Ishikawa (cell line): ENCODE measurements at regions not wholly inside any gene's neighbourhood (a gene's known extent, or its start where the extent isn't known, plus 50 kb on each side); places are given as distances from the start of the nearest gene placed in this dataset.

Source experiments
- CEBPB ChIP-seq: IDR thresholded peaks from 2 replicates; pipeline ENCODE4 v1.6.1; 2012
- CREB1 ChIP-seq: IDR thresholded peaks from 2 replicates; pipeline ENCODE4 v1.6.1; 2012; ENCODE audit warnings: low read depth
- EP300 ChIP-seq: IDR thresholded peaks from 2 replicates; pipeline ENCODE4 v1.6.1; 2012; ENCODE audit warnings: borderline replicate concordance
- FOXM1 ChIP-seq: IDR thresholded peaks from 2 replicates; pipeline ENCODE4 v1.6.1; 2012; ENCODE audit warnings: low read depth, borderline replicate concordance
- NFIC ChIP-seq: IDR thresholded peaks from 2 replicates; pipeline ENCODE4 v1.6.1; 2012
- RAD21 ChIP-seq: IDR thresholded peaks from 2 replicates; pipeline ENCODE4 v1.6.1; 2012; ENCODE audit warnings: low read depth
- TAF1 ChIP-seq: IDR thresholded peaks from 2 replicates; pipeline ENCODE4 v1.6.1; 2012; ENCODE audit warnings: low read depth, mild to moderate bottlenecking
- YY1 ChIP-seq: IDR thresholded peaks from 2 replicates; pipeline ENCODE4 v1.6.1; 2012; ENCODE audit warnings: low read depth
- ZBTB7A ChIP-seq: IDR thresholded peaks from 2 replicates; pipeline ENCODE4 v1.6.1; 2012; ENCODE audit warnings: low read depth
- TF ChIP-seq, protein P1 (sequence below): IDR thresholded peaks from 2 replicates; pipeline ENCODE4 v1.6.1; 2012
- TF ChIP-seq, protein P2 (sequence below): IDR thresholded peaks from 2 replicates; pipeline ENCODE4 v1.6.1; 2012

GRCh38 chr9:16143947-16144890 lies 591.4 kb downstream of the CCDC171 start:
- no peak for TF ChIP-seq EP300
- TF ChIP-seq TAF1: no peak
- TF ChIP-seq YY1: no peak
- TF ChIP-seq CEBPB: no peak
- TF ChIP-seq CREB1: no peak
- no peak for TF ChIP-seq NFIC
- TF ChIP-seq, protein P1, sequence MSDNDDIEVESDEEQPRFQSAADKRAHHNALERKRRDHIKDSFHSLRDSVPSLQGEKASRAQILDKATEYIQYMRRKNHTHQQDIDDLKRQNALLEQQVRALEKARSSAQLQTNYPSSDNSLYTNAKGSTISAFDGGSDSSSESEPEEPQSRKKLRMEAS: no peak
- TF ChIP-seq RAD21: no peak
- TF ChIP-seq ZBTB7A: no peak
- TF ChIP-seq FOXM1: no peak
- TF ChIP-seq, protein P2, sequence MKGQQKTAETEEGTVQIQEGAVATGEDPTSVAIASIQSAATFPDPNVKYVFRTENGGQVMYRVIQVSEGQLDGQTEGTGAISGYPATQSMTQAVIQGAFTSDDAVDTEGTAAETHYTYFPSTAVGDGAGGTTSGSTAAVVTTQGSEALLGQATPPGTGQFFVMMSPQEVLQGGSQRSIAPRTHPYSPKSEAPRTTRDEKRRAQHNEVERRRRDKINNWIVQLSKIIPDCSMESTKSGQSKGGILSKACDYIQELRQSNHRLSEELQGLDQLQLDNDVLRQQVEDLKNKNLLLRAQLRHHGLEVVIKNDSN: no peak
